DOHH2 (cell line): ENCODE measurements at regions not wholly inside any gene's neighbourhood (a gene's known extent, or its start where the extent isn't known, plus 50 kb on each side); places are given as distances from the start of the nearest gene placed in this dataset.

Experiments used
- CTCF ChIP-seq: fragments of 200-600 bp; sonication (generic); IDR thresholded peaks from one replicate; pipeline ENCODE4 v1.5.1; 2014; ENCODE audit warnings: antibody characterized with exemption, mild to moderate bottlenecking, low read depth, low read length; ENCODE audit not compliant: poor library complexity, severe bottlenecking
- EZH2phosphoT487 ChIP-seq: fragments of 200-600 bp; sonication (generic); IDR thresholded peaks from 2 replicates; pipeline ENCODE4 v1.6.1; 2017; ENCODE audit warnings: borderline replicate concordance, mild to moderate bottlenecking, antibody characterized with exemption, low read length, moderate library complexity, mixed read lengths

- TF ChIP-seq CTCF (no peak), EZH2phosphoT487 (no peak)
Measured at GRCh38 chr6:10084111-10084986, 330.5 kb downstream of the TFAP2A start.
